ENCODE measurements at regions not wholly inside any gene's neighbourhood (a gene's known extent, or its start where the extent isn't known, plus 50 kb on each side); places are given as distances from the start of the nearest gene placed in this dataset.

GRCh38 chr12:43109631-43110345 is 442.2 kb downstream of the ADAMTS20 start:
- H3K4me3 ChIP-seq (ENCODE audit: low read length): no peak overlapping the region
- no peaks in the 10 kb centered on the region for H3K4me1 ChIP-seq (ENCODE audit: control insufficient read depth, insufficient read depth, low read length)
- H3K36me3 ChIP-seq (ENCODE audit: control insufficient read depth, insufficient read depth, low read length): no peaks in the 10 kb centered on the region
- H3K27me3 ChIP-seq (ENCODE audit: control insufficient read depth, insufficient read depth, low read length): no peaks in the 10 kb centered on the region
- no peak overlapping the region for H3K27ac ChIP-seq (ENCODE audit: low read depth, low read length)
- H3K9ac ChIP-seq (ENCODE audit: low read length): no peak overlapping the region

- no peaks in the 10 kb centered on the region for H3K4me1 ChIP-seq (ENCODE audit: control insufficient read depth, insufficient read depth, low read length)
- no peaks in the 10 kb centered on the region for H3K36me3 ChIP-seq (ENCODE audit: control insufficient read depth, insufficient read depth, low read length)
- H3K4me3 ChIP-seq (ENCODE audit: low read length): no peak overlapping the region
- no peak overlapping the region for H3K27ac ChIP-seq (ENCODE audit: low read depth, low read length)
- H3K9ac ChIP-seq (ENCODE audit: low read length): no peak overlapping the region
- H3K27me3 ChIP-seq (ENCODE audit: control insufficient read depth, insufficient read depth, low read length): no peaks in the 10 kb centered on the region
Measured at GRCh38 chr12:43108656-43109055, 443.3 kb downstream of the ADAMTS20 start.

GRCh38 chr12:43107026-43107775 is 444.8 kb downstream of the ADAMTS20 start:
- H3K36me3 ChIP-seq (ENCODE audit: control insufficient read depth, insufficient read depth, low read length): no peaks in the 10 kb centered on the region
- H3K27me3 ChIP-seq (ENCODE audit: control insufficient read depth, insufficient read depth, low read length): no peaks in the 10 kb centered on the region
- H3K4me1 ChIP-seq (ENCODE audit: control insufficient read depth, insufficient read depth, low read length): no peaks in the 10 kb centered on the region
- no peak overlapping the region for H3K27ac ChIP-seq (ENCODE audit: low read depth, low read length)
- no peak overlapping the region for H3K9ac ChIP-seq (ENCODE audit: low read length)
- no peak overlapping the region for H3K4me3 ChIP-seq (ENCODE audit: low read length)

- Histone ChIP-seq H3K27ac (ENCODE audit: low read depth, low read length) (no peak overlapping the region), H3K4me3 (ENCODE audit: low read length) (no peak overlapping the region), H3K36me3 (ENCODE audit: control insufficient read depth, insufficient read depth, low read length) (no peaks in the 10 kb centered on the region), H3K27me3 (ENCODE audit: control insufficient read depth, insufficient read depth, low read length) (no peaks in the 10 kb centered on the region), H3K4me1 (ENCODE audit: control insufficient read depth, insufficient read depth, low read length) (no peaks in the 10 kb centered on the region), H3K9ac (ENCODE audit: low read length) (no peak overlapping the region)
Measured at GRCh38 chr12:43106355-43106754, 445.6 kb downstream of the ADAMTS20 start.

- Histone ChIP-seq H3K4me1 (ENCODE audit: control insufficient read depth, insufficient read depth, low read length) (no peaks in the 10 kb centered on the region), H3K4me3 (ENCODE audit: low read length) (no peak overlapping the region)
Measured at GRCh38 chr12:43105426-43105981, 446.5 kb downstream of the ADAMTS20 start.

GRCh38 chr12:43104494-43104893 is 447.5 kb downstream of the ADAMTS20 start:
- Histone ChIP-seq H3K27me3 (ENCODE audit: control insufficient read depth, insufficient read depth, low read length) (no peaks in the 10 kb centered on the region), H3K36me3 (ENCODE audit: control insufficient read depth, insufficient read depth, low read length) (no peaks in the 10 kb centered on the region)

More at GRCh38 chr12:43105426-43105981, 446.5 kb downstream of the ADAMTS20 start:
- Histone ChIP-seq H3K9ac (ENCODE audit: low read length) (no peak overlapping the region), H3K27ac (ENCODE audit: low read depth, low read length) (no peak overlapping the region), H3K36me3 (ENCODE audit: control insufficient read depth, insufficient read depth, low read length) (no peaks in the 10 kb centered on the region), H3K27me3 (ENCODE audit: control insufficient read depth, insufficient read depth, low read length) (no peaks in the 10 kb centered on the region)

GRCh38 chr12:43103866-43104265 is 448.1 kb downstream of the ADAMTS20 start:
- no peaks in the 10 kb centered on the region for H3K36me3 ChIP-seq (ENCODE audit: control insufficient read depth, insufficient read depth, low read length)
- H3K4me1 ChIP-seq (ENCODE audit: control insufficient read depth, insufficient read depth, low read length): no peaks in the 10 kb centered on the region
- no peaks in the 10 kb centered on the region for H3K27me3 ChIP-seq (ENCODE audit: control insufficient read depth, insufficient read depth, low read length)
- H3K27ac ChIP-seq (ENCODE audit: low read depth, low read length): no peak overlapping the region
- no peak overlapping the region for H3K4me3 ChIP-seq (ENCODE audit: low read length)
- no peak overlapping the region for H3K9ac ChIP-seq (ENCODE audit: low read length)

More at GRCh38 chr12:43104494-43104893, 447.5 kb downstream of the ADAMTS20 start:
- H3K4me3 ChIP-seq (ENCODE audit: low read length): no peak overlapping the region
- no peak overlapping the region for H3K27ac ChIP-seq (ENCODE audit: low read depth, low read length)
- no peaks in the 10 kb centered on the region for H3K4me1 ChIP-seq (ENCODE audit: control insufficient read depth, insufficient read depth, low read length)
- H3K9ac ChIP-seq (ENCODE audit: low read length): no peak overlapping the region

- H3K9ac ChIP-seq (ENCODE audit: low read length): no peak overlapping the region
- H3K36me3 ChIP-seq (ENCODE audit: control insufficient read depth, insufficient read depth, low read length): no peaks in the 10 kb centered on the region
- H3K4me1 ChIP-seq (ENCODE audit: control insufficient read depth, insufficient read depth, low read length): no peaks in the 10 kb centered on the region
- H3K27me3 ChIP-seq (ENCODE audit: control insufficient read depth, insufficient read depth, low read length): no peaks in the 10 kb centered on the region
- no peak overlapping the region for H3K27ac ChIP-seq (ENCODE audit: low read depth, low read length)
- no peak overlapping the region for H3K4me3 ChIP-seq (ENCODE audit: low read length)
Measured at GRCh38 chr12:43102546-43103264, 449.3 kb downstream of the ADAMTS20 start.

- H3K36me3 ChIP-seq (ENCODE audit: control insufficient read depth, insufficient read depth, low read length): no peaks in the 10 kb centered on the region
- H3K9ac ChIP-seq (ENCODE audit: low read length): no peak overlapping the region
- H3K27ac ChIP-seq (ENCODE audit: low read depth, low read length): no peak overlapping the region
- no peak overlapping the region for H3K4me3 ChIP-seq (ENCODE audit: low read length)
- no peaks in the 10 kb centered on the region for H3K27me3 ChIP-seq (ENCODE audit: control insufficient read depth, insufficient read depth, low read length)
- no peaks in the 10 kb centered on the region for H3K4me1 ChIP-seq (ENCODE audit: control insufficient read depth, insufficient read depth, low read length)
Measured at GRCh38 chr12:43100231-43100630, 451.8 kb downstream of the ADAMTS20 start.

- H3K4me3 ChIP-seq (ENCODE audit: low read length): no peak overlapping the region
- H3K4me1 ChIP-seq (ENCODE audit: control insufficient read depth, insufficient read depth, low read length): no peaks in the 10 kb centered on the region
- H3K27ac ChIP-seq (ENCODE audit: low read depth, low read length): no peak overlapping the region
- H3K36me3 ChIP-seq (ENCODE audit: control insufficient read depth, insufficient read depth, low read length): no peaks in the 10 kb centered on the region
- H3K9ac ChIP-seq (ENCODE audit: low read length): no peak overlapping the region
- no peaks in the 10 kb centered on the region for H3K27me3 ChIP-seq (ENCODE audit: control insufficient read depth, insufficient read depth, low read length)
Measured at GRCh38 chr12:43099691-43100163, 452.3 kb downstream of the ADAMTS20 start.

- Histone ChIP-seq H3K4me1 (ENCODE audit: control insufficient read depth, insufficient read depth, low read length) (no peaks in the 10 kb centered on the region), H3K27ac (ENCODE audit: low read depth, low read length) (no peak overlapping the region), H3K4me3 (ENCODE audit: low read length) (no peak overlapping the region), H3K27me3 (ENCODE audit: control insufficient read depth, insufficient read depth, low read length) (no peaks in the 10 kb centered on the region), H3K36me3 (ENCODE audit: control insufficient read depth, insufficient read depth, low read length) (no peaks in the 10 kb centered on the region), H3K9ac (ENCODE audit: low read length) (no peak overlapping the region)
Measured at GRCh38 chr12:43098766-43099550, 453.0 kb downstream of the ADAMTS20 start.

Measured in rectal smooth muscle tissue (tissue), 1 donor.